DOHH2 (cell line): ENCODE measurements at regions not wholly inside any gene's neighbourhood (a gene's known extent, or its start where the extent isn't known, plus 50 kb on each side); places are given as distances from the start of the nearest gene placed in this dataset.

Experiments
- H3F3A ChIP-seq: fragments of 200-600 bp; sonication (generic), shearing (Covaris generic); 2 replicates; pipeline ENCODE4 v1.6.0; 2016; ENCODE audit warnings: antibody characterized with exemption, mild to moderate bottlenecking; ENCODE audit not compliant: control insufficient read depth, insufficient read depth
- H3K27ac ChIP-seq: fragments of 200-600 bp; sonication (generic); 2 replicates; pipeline ENCODE4 v1.5.1; 2014; ENCODE audit warnings: low read depth, mild to moderate bottlenecking, low read length, moderate library complexity
- H3K27me3 ChIP-seq: fragments of 200-600 bp; sonication (generic); 2 replicates; pipeline ENCODE4 v1.6.1; 2014; ENCODE audit warnings: mild to moderate bottlenecking, low read length, mixed read lengths; ENCODE audit not compliant: control insufficient read depth
- H3K36me3 ChIP-seq: fragments of 200-600 bp; sonication (generic); 2 replicates; pipeline ENCODE4 v1.6.1; 2014; ENCODE audit warnings: mild to moderate bottlenecking, low read length, moderate library complexity, mixed read lengths; ENCODE audit not compliant: control insufficient read depth
- H3K4me1 ChIP-seq: fragments of 200-600 bp; sonication (generic); 2 replicates; pipeline ENCODE4 v1.6.1; 2014; ENCODE audit warnings: mild to moderate bottlenecking, low read length, mixed read lengths; ENCODE audit not compliant: control insufficient read depth
- H3K4me2 ChIP-seq: fragments of 200-600 bp; sonication (generic); 2 replicates; pipeline ENCODE4 v1.6.0; 2014; ENCODE audit warnings: mild to moderate bottlenecking, low read length, moderate library complexity
- H3K4me3 ChIP-seq: fragments of 200-600 bp; sonication (generic); 2 replicates; pipeline ENCODE4 v1.5.1; 2014; ENCODE audit warnings: mild to moderate bottlenecking, low read length, mixed read lengths
- H3K79me2 ChIP-seq: fragments of 200-600 bp; sonication (generic); 2 replicates; pipeline ENCODE4 v1.6.1; 2014; ENCODE audit warnings: mild to moderate bottlenecking, low read length, mixed read lengths; ENCODE audit not compliant: control insufficient read depth
- H3K9me2 ChIP-seq: fragments of 200-600 bp; sonication (generic); replicated peaks from 2 replicates; pipeline ENCODE4 v1.6.1; 2014; ENCODE audit warnings: mild to moderate bottlenecking, low read length, mixed read lengths; ENCODE audit not compliant: control insufficient read depth
- H3K9me3 ChIP-seq: fragments of 200-600 bp; sonication (generic); 2 replicates; pipeline ENCODE4 v1.6.1; 2014; ENCODE audit warnings: antibody characterized with exemption, low read length, mixed read lengths; ENCODE audit not compliant: control insufficient read depth, insufficient read depth
- H4K20me1 ChIP-seq: fragments of 200-600 bp; sonication (generic); 2 replicates; pipeline ENCODE4 v1.6.0; 2014; ENCODE audit warnings: low read depth, mild to moderate bottlenecking, antibody characterized with exemption, low read length, moderate library complexity; ENCODE audit not compliant: control insufficient read depth, insufficient read depth
- CTCF ChIP-seq: fragments of 200-600 bp; sonication (generic); IDR thresholded peaks from one replicate; pipeline ENCODE4 v1.5.1; 2014; ENCODE audit warnings: antibody characterized with exemption, mild to moderate bottlenecking, low read depth, low read length; ENCODE audit not compliant: poor library complexity, severe bottlenecking
- EZH2phosphoT487 ChIP-seq: fragments of 200-600 bp; sonication (generic); IDR thresholded peaks from 2 replicates; pipeline ENCODE4 v1.6.1; 2017; ENCODE audit warnings: borderline replicate concordance, mild to moderate bottlenecking, antibody characterized with exemption, low read length, moderate library complexity, mixed read lengths

- H3K9me2 ChIP-seq: no peaks in the 10 kb centered on the region
These were observed 347.5 kb upstream of the ASIC2 start for GRCh38 chr17:33640629-33641028.

GRCh38 chr17:33642002-33642401, 348.9 kb upstream of the ASIC2 start:
- Histone ChIP-seq H3K79me2 (no peaks in the 10 kb centered on the region), H3K4me1 (no peaks in the 10 kb centered on the region), H3F3A (no peaks in the 10 kb centered on the region), H4K20me1 (no peaks in the 10 kb centered on the region), H3K9me2 (no peaks in the 10 kb centered on the region), H3K4me3 (no peak overlapping the region), H3K36me3 (no peaks in the 10 kb centered on the region), H3K4me2 (no peak overlapping the region), H3K9me3 (no peaks in the 10 kb centered on the region), H3K27me3 (no peaks in the 10 kb centered on the region), H3K27ac (no peak overlapping the region)
- TF ChIP-seq CTCF (no peak), EZH2phosphoT487 (no peak)

More at GRCh38 chr17:33640629-33641028, 347.5 kb upstream of the ASIC2 start:
- TF ChIP-seq CTCF (no peak), EZH2phosphoT487 (no peak)
- Histone ChIP-seq H3F3A (no peaks in the 10 kb centered on the region), H3K79me2 (no peaks in the 10 kb centered on the region), H3K4me2 (no peak overlapping the region), H3K9me3 (no peaks in the 10 kb centered on the region), H3K4me1 (no peaks in the 10 kb centered on the region), H3K36me3 (no peaks in the 10 kb centered on the region), H3K27ac (no peak overlapping the region), H3K27me3 (no peaks in the 10 kb centered on the region), H4K20me1 (no peaks in the 10 kb centered on the region), H3K4me3 (no peak overlapping the region)

GRCh38 chr17:33647956-33648355, 354.9 kb upstream of the ASIC2 start:
- Histone ChIP-seq H3K27ac (no peak overlapping the region), H3K4me3 (no peak overlapping the region), H3K36me3 (no peaks in the 10 kb centered on the region), H3K27me3 (no peaks in the 10 kb centered on the region), H3K4me1 (no peaks in the 10 kb centered on the region), H3K9me3 (no peaks in the 10 kb centered on the region), H3K4me2 (no peak overlapping the region), H3K79me2 (no peaks in the 10 kb centered on the region), H3F3A (no peaks in the 10 kb centered on the region), H4K20me1 (no peaks in the 10 kb centered on the region), H3K9me2 (no peaks in the 10 kb centered on the region)
- TF ChIP-seq EZH2phosphoT487: no peak
- peak; percentile 30 for TF ChIP-seq CTCF

GRCh38 chr17:33650304-33650703, 357.2 kb upstream of the ASIC2 start:
- H3K4me3 ChIP-seq: no peak overlapping the region
- no peaks in the 10 kb centered on the region for H3K36me3 ChIP-seq
- TF ChIP-seq CTCF: no peak
- TF ChIP-seq EZH2phosphoT487: no peak
- H4K20me1 ChIP-seq: no peaks in the 10 kb centered on the region
- H3K79me2 ChIP-seq: no peaks in the 10 kb centered on the region
- no peak overlapping the region for H3K27ac ChIP-seq
- no peaks in the 10 kb centered on the region for H3K9me3 ChIP-seq
- no peaks in the 10 kb centered on the region for H3F3A ChIP-seq
- H3K27me3 ChIP-seq: no peaks in the 10 kb centered on the region
- no peaks in the 10 kb centered on the region for H3K4me1 ChIP-seq
- H3K9me2 ChIP-seq: no peaks in the 10 kb centered on the region
- H3K4me2 ChIP-seq: no peak overlapping the region
